Upper lobe of left lung (tissue), 4 donors: ENCODE measurements at regions not wholly inside any gene's neighbourhood (a gene's known extent, or its start where the extent isn't known, plus 50 kb on each side); places are given as distances from the start of the nearest gene placed in this dataset.

ENCODE experiments used
- CTCF ChIP-seq, 6 experiments: fragments of 450-650 bp in 4 of 6; fragments of 200-600 bp in 2 of 6; sonication (generic) in 2 of 6; IDR thresholded peaks; one replicate each; pipeline ENCODE4 v1.5.1; 2016 to 2019; ENCODE audit warnings: antibody characterized with exemption in 6 of 6
- EP300 ChIP-seq, 4 donors: sonication (generic); formaldehyde crosslinking; IDR thresholded peaks; one replicate each; pipeline ENCODE4 v1.5.1; 2017; ENCODE audit warnings: antibody characterized with exemption in 4 of 4, control low read depth in 2 of 4
- POLR2A ChIP-seq, 4 donors: fragments of 450-650 bp; IDR thresholded peaks; one replicate each; pipeline ENCODE4 v1.5.1; 2016 to 2017; ENCODE audit warnings: antibody characterized with exemption in 4 of 4, mild to moderate bottlenecking in 2 of 4
- POLR2AphosphoS5 ChIP-seq, 2 donors: sonication (generic); formaldehyde crosslinking; IDR thresholded peaks; one replicate each; pipeline ENCODE4 v1.5.1; 2017; ENCODE audit warnings: antibody characterized with exemption in 2 of 2

DNA sequence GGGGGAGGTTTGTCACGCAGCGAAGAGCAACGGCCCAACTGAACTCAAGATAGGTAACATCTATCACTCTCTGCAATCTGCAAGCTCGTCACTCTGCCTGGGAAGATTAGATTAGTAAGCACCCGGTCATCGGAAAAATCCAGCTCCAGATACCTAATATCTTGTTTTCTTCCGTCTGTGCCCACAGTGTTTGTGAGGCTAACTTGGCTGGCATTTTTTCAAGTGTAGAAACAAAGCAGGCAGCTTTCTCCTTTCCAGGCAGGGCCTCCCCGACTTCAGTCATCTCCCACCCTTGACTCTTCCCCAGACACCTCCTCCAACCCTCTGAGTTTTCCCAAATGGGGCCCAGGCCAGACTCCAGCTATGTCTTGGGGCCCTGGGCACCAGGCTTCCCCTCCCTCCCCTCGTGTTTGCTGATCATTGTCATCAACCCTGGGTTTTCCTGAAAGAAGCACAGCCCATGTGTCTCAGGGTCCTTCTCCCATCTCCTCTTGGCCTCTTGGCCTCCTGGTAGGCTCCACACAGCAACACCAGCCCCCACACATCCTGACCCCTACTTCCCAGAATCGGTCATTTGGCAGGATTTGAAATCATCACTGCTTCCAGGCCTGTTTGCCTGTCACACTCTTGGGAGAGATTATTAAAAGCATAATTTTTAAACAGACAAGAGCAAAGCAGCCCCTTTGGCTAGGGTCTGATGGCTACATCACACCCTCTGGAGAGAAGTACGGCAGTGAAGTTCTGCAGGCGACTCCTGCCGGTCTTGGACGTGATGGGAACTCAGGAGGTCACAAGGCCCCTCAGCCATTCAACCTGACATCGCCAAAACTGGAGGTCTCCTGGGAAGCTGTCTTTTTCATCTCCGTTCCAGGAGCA is 144.9 kb upstream of the ID2 start:
- TF ChIP-seq POLR2A (IDR thresholded peaks at IDR 0.05) (no peak), CTCF (IDR thresholded peaks at IDR 0.05) (no peak), POLR2AphosphoS5 (IDR thresholded peaks at IDR 0.05) (no peak), EP300 (IDR thresholded peaks at IDR 0.05) (no peak)
